Activated T-cell treated with anti-CD3 and anti-CD28 coated beads for 24 hours (primary cell): ENCODE measurements at regions not wholly inside any gene's neighbourhood (a gene's known extent, or its start where the extent isn't known, plus 50 kb on each side); places are given as distances from the start of the nearest gene placed in this dataset.
"Not testable (repeated sequence)": the region's sequence is repeated elsewhere in the genome, so short reads cannot be mapped to it uniquely, and the experiment has no call there.

Experiments
- DNase-seq: peaks from one replicate; pipeline ENCODE4 v3.0.0-alpha.2; 2020; ENCODE audit warnings: low read depth

DNA sequence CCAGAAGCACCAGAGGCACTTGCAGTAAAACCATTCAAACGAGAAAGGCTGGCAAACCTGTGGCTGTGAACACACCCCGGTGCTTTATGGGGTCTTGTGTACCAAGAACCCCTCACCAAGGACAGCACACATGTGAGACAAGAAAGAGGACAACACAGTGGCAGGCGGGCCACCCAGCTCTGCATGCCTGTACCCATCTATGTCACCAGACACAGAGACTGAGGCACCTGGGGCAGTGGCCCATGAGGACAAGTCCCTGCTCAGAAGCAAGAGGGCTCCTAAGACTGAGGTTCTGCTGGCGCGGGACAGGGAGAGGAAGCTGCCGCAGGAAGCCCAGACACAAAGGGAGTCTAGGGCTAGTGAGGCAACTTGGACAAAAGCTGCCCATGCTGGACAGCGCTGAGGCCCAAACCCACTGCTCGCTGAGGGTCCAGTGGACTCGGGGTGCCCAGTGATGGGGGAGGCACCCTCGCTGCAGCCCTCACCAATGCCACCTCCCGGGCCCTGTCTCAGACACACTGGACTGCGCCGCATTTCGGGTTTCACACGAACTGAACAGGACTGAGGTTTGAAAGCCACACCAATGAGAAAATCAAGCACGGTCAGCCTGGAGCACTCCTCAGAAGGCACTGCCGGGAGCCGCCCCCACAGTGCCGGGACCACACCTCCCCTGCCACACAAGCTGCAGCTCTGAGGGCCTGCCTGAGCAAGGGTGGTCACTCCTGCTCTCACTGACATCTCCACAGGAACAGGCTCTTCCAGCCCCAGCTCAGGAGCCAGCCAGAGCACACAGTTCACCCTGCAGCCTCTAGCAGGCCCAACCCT is 232.7 kb downstream of the TUBA3C start:
- no peak for DNase-seq

GRCh38 chr13:18948012-18948663 is 233.5 kb downstream of the TUBA3C start:
- no peak for DNase-seq

- no peak for DNase-seq
Observed at GRCh38 chr13:18947376-18947977, 234.1 kb downstream of the TUBA3C start.

DNA sequence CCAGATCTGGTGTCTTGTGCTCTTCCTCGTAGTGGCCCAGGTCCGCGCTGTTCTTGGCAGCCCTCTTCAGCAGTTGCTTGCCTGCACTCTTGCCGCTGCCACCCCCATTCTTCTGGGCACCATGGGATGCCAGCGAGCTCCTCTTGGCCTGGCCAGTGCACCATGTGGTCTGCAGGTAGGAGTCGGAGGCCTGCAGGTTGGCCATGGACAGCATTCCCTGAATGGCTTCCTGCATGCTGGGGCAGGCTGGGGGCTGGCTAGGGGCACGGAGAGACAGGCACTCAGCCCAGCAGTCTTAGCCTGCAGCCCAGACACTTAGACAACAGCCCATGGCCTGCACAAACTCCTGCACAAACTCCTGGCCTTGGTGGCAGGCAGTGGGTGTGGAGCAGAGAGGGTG is 234.9 kb downstream of the TUBA3C start:
- DNase-seq, result no peak

DNA sequence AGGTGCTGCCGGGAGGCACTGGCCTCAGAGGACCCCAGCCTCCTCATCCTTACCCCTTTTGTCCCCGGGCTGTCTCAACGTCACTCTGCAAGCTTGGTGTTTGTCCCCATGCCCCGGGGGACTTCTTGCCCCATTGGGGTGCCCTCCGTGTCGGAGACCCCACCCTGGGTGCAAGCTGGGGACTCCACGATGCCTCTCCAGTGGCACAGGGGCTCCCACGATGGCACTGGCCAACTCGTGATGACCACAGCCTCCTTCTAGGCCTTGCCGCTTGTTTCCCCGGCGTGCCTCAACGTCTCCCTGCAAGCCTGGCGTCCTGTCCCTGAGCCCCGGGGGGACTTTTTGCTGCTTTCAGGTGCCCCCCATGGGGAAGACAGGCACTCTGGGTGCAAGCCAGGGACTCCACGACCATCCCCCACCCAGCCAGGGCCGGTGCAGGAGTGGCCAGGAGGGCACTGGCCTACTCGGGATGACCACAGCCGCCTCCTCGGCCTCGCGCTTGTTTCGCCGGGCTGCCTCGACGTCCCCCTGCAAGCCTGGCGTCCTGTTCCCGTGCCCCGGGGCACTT is 237.0 kb downstream of the TUBA3C start:
- DNase-seq, result no peak

DNA sequence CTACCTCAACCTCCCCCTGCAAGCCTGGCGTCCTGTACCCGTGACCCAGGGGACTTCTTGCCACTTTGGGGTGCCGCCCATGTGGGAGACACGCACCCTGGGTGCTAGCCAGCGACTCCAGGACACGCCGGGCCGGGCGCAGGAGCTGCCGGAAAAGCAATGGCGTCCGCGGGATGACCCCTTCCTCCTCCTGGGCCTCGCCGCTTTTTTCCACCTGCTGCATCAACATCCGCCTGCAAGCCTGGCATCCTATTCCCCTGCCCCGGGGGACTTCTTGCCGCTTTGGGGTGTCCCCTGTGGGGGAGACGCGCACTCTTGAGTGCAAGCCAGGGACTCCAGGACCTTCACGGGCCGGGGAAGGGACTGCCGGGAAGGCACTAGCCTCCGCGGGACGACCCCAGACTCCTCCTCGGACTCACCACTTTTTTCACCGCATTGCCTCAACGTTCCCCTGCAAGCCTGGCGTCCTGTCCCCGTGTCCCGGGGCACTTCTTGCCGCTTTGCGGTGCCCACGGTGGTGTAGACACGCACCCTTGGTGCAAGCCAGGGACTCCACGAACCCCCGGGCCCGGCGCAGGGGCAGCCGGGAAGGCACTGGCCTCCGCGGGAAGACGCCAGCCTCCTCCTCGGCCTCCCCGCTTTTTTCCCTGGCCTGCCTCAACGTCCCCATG is 237.8 kb downstream of the TUBA3C start:
- DNase-seq, result no peak

DNA sequence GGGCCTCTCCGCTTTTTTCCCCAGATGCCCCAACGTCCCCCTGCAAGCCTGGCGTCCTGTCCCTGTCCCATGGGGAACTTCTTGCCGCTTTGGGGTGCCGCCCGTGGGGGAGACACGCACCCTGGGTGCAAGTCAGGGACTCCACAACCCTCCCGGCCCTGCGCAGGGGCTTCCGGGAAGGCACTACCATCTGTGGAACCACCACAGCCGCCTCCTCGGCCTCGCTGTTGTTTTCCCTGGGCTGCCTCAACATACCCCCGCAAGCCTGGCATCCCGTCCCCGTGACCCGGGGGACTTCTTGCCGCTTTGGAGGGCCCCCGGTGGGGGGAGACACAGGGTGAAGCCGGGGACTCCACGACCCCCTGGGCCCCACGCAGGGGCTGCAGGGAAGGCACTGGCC is 238.4 kb downstream of the TUBA3C start:
- DNase-seq, result no peak

DNA sequence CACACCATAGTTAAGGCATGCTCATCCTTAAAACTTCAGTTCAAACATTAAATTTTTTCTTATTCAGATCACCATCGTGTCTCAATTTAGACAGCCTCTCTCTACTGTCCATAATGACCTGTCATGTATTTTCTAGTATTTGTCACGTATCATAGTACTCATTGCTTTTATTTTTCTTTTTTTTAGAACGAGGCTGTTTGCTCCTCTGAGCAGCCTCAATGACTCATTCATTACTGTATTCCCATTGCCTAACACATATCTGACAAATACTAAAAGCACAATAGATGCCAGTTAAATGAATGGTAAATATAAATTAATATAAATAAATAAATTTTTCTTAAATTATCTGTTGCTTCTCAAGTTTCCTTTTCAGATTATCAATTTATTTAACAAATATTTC is 245.5 kb downstream of the TUBA3C start:
- DNase-seq, result no peak

DNA sequence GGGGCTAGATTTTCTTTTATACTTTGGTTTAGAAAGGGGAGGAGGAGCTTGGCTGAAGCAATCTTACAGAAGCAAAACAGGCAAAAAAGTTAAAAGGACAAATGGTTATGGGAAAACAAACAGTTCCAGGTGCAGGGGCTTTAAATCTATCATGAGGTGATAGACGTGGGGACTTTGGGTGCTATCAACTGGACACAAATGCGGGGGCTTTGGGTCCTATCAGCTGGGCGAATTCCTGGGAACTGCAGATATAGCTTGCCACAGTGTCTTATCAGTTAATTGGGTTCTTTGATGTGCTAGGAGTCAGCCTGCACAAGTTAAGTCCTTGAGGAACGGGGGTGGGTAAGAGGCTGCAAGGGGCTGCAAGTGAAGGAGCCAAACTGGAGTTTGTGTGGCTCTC is 260.6 kb downstream of the TUBA3C start:
- DNase-seq, result no peak

DNA sequence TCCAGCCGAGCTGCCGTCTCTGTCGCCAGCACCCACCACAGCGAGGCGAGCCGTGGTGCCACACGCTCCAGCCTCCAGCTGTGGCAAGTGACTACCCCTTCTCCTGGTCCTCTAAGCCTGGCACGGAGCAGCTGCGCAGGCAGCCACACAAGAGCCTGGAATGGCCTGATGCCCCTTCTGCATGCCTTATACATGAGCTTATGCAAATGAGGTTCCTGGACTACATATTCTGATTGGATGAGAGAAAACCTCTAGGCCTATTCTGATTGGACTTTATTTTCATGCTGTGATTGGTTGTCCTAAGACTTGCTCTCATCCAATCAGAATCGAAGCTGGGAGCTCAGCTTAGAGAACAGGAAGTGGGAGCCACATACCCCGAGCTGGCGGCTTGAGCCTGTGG is 276.5 kb downstream of the TUBA3C start:
- DNase-seq, result not testable (repeated sequence)

DNA sequence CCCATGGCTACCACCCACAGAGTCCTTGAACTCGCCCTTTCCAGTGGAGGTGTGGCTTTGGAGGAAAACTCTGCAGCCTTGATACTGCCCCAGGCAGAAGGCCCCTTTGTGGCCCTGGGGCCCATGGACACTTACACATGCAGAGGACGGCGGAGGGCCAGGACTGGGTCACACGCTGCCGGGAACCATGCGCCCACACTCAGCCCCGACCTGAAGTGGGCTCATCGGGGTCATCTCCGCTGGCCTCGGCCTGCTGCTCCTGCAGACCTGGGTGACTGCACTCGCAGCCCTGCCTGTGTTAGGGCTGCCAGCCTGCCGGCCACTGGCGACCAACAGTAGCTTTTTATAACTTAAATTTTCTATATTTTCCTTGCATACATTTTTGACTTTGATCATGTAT is 286.2 kb downstream of the TUBA3C start:
- not testable (repeated sequence) for DNase-seq

DNA sequence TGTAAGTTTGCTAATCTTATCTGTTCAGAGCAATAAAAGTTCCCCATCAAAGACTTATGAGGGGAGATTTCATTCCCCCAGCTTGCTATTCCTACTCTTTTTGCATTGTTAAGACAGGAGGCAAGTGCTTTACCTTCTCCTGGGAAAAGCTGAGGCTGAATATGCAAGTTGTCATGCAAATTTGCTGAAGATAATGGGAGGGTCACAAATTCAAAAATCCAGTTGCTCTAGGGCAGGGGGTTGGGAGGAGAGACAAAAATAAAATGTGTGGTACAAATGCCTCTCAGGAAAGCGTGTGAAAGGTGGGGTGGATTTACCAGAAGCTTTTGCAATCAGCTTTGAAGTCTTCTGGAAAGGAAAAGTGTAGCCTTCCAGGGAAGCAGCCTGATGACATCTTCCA is 290.4 kb downstream of the TUBA3C start:
- DNase-seq, result not testable (repeated sequence)

GRCh38 chr13:18874875-18875789 is 306.5 kb downstream of the TUBA3C start:
- not testable (repeated sequence) for DNase-seq

DNA sequence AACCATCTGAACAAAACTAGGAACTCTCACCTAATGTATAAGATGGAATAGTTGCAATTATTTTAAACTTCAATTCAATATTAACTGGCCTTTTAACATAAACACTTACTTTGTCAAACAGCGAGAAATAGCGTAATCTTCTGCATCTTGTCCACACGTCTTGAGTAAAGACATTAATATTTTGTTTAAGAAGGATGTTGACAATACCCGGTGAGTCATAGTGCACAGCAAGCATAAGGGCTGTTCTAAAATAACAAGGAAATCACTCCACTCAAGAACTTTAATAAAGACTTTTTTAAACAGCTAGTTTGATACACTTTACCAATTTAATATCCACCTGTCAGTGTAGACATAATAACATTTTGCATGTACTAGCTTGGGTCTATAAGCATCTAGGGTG is 311.1 kb downstream of the TUBA3C start:
- not testable (repeated sequence) for DNase-seq

DNA sequence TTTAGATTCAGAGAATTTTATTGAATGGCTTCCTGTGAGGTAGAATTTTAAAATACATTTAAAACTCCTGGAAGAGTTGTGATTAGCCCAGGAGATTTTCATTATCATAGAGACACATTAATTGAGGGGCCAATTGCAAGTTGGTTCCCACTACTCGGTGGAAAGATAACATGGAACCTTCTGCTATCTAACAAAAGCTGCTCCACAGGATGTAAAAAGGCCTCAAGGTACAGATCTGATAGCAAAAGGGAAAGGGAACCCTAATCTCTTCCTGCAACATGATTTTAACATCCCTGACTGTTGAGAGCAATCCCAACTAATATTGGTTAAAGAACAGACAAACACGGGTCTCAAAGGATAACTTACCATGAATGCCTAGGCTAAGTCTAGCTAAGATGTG is 312.3 kb downstream of the TUBA3C start:
- not testable (repeated sequence) for DNase-seq

DNA sequence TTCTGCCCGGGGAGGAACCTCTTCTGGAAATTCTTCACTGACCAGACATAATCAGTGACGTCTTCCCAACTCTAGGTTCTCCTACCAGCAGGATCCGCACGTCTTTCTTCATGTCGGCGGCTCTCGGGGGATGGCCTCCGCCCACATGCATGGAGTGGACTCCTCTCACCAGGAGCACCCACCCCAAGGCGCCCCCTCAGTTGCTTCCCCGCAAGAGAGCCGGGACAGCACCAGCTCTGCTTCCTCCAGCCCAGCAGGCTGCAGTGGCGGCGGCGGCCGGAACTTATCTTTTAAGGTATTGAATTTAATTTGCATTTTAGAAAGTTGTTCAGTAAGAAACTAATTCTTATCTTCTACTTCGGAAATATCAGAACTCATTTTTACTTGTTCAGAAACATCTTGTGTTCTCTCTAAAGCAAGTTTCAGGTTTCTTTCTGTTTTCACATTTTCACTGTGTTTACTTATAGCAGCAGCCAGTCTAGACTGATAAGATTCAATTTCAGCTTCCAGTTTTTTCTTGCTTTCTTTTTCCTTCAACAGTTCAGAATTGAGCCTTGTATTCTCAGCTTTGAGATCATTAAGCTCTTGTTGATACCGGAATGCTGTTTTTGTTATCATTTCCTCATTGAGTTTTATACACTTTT is 343.5 kb downstream of the TUBA3C start:
- DNase-seq, result not testable (repeated sequence)

DNA sequence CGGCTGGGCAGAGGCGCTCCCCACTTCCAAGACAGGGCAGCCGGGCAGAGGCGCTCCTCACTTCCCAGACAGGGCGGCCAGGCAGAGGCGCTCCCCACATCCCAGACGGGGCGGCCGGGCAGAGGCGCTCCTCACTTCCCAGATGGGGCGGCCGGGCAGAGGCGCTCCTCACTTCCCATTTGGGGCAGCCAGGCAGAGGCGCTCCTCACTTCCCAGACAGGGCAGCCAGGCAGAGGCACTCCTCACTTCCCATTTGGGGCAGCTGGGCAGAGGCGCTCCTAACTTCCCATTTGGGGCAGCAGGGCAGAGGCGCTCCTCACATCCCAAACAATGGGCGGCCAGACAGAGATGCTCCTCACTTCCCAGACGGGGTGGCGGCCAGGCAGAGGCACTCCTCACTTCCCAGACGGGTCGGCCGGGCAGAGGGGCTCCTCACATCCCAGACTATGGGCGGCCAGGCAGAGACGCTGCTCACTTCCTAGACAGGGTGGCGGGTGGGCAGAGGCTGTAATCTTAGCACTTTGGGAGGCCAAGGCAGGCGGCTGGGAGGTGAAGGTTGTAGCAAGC is 344.4 kb downstream of the TUBA3C start:
- not testable (repeated sequence) for DNase-seq

DNA sequence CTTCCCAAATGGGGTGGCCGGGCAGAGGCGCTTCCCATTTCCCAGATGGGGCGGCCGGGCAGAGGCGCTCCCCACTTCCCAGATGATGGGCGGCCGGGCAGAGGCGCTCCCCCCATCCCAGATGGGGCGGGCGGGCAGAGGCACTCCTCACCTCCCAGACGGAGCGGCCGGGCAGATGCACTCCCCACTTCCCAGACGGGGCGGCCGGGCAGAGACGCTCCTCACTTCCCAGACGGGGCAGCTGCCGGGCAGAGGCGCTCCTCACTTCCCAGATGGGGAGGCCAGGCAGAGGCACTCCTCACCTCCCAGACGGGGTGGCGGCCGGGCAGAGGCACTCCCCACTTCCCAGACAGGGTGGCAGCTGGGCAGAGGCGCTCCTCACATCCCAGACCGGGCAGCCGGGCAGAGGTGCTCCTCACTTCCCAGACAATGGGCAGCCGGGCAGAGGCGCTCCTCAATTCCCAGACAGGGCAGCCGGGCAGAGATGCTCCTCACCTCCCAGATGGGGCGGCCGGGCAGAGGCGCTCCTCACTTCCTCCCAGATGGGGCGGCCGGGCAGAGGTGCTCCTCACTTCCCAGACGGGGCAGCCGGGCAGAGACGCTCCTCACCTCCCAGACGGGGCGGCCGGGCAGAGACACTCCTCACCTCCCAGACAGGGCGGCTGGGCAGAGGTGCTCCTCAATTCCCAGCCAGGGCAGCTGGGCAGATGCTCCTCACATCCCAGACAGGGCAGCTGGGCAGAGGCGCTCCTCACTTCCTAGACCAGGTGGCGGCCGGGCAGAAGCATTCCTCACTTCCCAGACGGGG is 345.0 kb downstream of the TUBA3C start:
- DNase-seq, result not testable (repeated sequence)

DNA sequence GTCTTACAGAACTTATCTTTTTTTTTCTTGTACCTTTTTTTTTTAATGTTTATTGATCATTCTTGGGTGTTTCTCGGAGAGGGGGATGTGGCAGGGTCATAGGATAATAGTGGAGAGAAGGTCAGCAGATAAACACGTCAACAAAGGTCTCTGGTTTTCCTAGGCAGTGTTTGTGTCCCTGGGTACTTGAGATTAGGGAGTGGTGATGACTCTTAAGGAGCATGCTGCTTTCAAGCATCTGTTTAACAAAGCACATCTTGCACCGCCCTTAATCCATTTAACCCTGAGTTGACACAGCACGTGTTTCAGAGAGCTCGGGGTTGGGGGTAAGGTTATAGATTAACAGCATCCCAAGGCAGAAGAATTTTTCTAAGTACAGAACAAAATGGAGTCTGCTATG is 345.9 kb downstream of the TUBA3C start:
- DNase-seq, result not testable (repeated sequence)
